Right lobe of liver (tissue), 6 donors: ENCODE measurements at regions not wholly inside any gene's neighbourhood (a gene's known extent, or its start where the extent isn't known, plus 50 kb on each side); places are given as distances from the start of the nearest gene placed in this dataset.

Experiments
- ATAC-seq, 4 donors: fragments of 200-7000 bp; cut with Tn5 transposase; one replicate each; pipeline ENCODE4 v1.9.1; 2020; ENCODE audit warnings: mild to moderate bottlenecking in 4 of 4, moderate library complexity in 4 of 4
- DNase-seq, 3 donors: peaks; one replicate each; pipeline ENCODE4 v3.0.0-alpha.2; 2020
- H3K27ac ChIP-seq, 3 donors: fragments of 200-600 bp; one replicate each; pipeline ENCODE4 v1.8.0; 2022
- H3K27me3 ChIP-seq, 2 donors: fragments of 200-600 bp; one replicate each; pipeline ENCODE4 v1.8.0; 2022
- H3K36me3 ChIP-seq, 4 donors: fragments of 200-600 bp; sonication (generic) in 1 of 4; one replicate each; pipeline versions ENCODE4 v1.5.1 to v1.8.0; 2017 to 2022; ENCODE audit warnings: control low read depth in 1 of 4
- H3K4me1 ChIP-seq, 4 donors: fragments of 200-600 bp; sonication (generic) in 1 of 4; one replicate each; pipeline versions ENCODE4 v1.5.1 to v1.8.0; 2017 to 2022; ENCODE audit warnings: control low read depth in 1 of 4
- H3K4me3 ChIP-seq, 3 donors: fragments of 200-600 bp; one replicate each; pipeline ENCODE4 v1.8.0; 2022
- H3K9me3 ChIP-seq, 4 donors: fragments of 200-600 bp; sonication (generic) in 1 of 4; one replicate each; pipeline versions ENCODE4 v1.5.1 to v1.8.0; 2017 to 2022; ENCODE audit warnings: control low read depth in 1 of 4
- CTCF ChIP-seq, 4 donors: fragments of 200-600 bp in 3 of 4; fragments of 450-650 bp in 1 of 4; IDR thresholded peaks; one replicate each; pipeline versions ENCODE4 v1.5.1 to v1.8.0; 2016 to 2022; ENCODE audit warnings: antibody characterized with exemption in 4 of 4, mild to moderate bottlenecking in 2 of 4
- POLR2A ChIP-seq: fragments of 450-650 bp; IDR thresholded peaks from one replicate; pipeline ENCODE4 v1.6.1; 2017; ENCODE audit warnings: antibody characterized with exemption, mild to moderate bottlenecking
- WGBS: methylation state at CpG from one replicate; pipeline ENCODE4 v1.1.6; 2018; ENCODE audit warnings: low coverage, low lambda C conversion rate; ENCODE audit not compliant: insufficient coverage; ENCODE audit errors: missing lambda C conversion rate; 5-methylcytosine and 5-hydroxymethylcytosine counted together
- intact Hi-C, 2 donors: fragments of 100-400 bp; cut with DNase I; formaldehyde crosslinking; loops; one replicate each; pipeline versions ENCODE4 v1.11.2 to v1.14.1; 2022
- donor health status: DM: no; HTN: yes; CAD: no.
- donor health status: DM: no; HTN: no; CAD: no.
- donor health status: DM: no; HTN: no; CAD: no.
- donor health status: DM: no; HTN: yes; CAD: no.
- donor health status: DM: no; HTN: yes; CAD: no.

- intact Hi-C loops = no loop called here
- TF ChIP-seq POLR2A (no peak), CTCF (IDR thresholded peaks at IDR 0.05) (no peak)
- H3K27ac ChIP-seq = no peak overlapping the region
- no peak overlapping the region for H3K4me3 ChIP-seq
- no peaks in the 10 kb centered on the region for H3K9me3 ChIP-seq
- DNase-seq (no peak), ATAC-seq (no peak)
- 29% methylated on average over 1 of the region's 2 CpGs for WGBS
- H3K4me1 ChIP-seq = no peaks in the 10 kb centered on the region
- no peaks in the 10 kb centered on the region for H3K27me3 ChIP-seq
- no peaks in the 10 kb centered on the region for H3K36me3 ChIP-seq
These were observed 68.8 kb upstream of the SDK1 start for GRCh38 chr7:3232228-3232627.

DNA sequence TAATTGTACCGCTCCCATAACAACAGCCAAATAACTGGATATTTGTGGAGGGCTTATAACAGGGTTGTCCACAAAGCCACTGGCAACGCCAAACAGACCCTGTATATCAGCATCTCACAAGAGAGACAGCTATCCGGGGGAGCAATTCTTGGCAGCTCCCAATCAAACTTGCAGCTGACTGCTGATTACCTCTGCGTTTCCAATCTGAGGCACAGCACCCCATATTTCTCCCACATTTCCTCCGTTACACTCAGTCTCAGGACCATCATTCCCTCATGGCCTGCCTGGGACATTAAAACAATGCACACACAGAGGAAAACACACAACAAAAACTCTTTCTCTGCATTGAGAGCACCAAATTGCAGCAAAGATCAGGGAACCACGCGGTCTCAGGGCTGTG lies 67.8 kb upstream of the SDK1 start:
- Histone ChIP-seq H3K9me3 (no peaks in the 10 kb centered on the region), H3K4me1 (no peaks in the 10 kb centered on the region), H3K4me3 (no peak overlapping the region), H3K27me3 (no peaks in the 10 kb centered on the region), H3K27ac (no peak overlapping the region), H3K36me3 (no peaks in the 10 kb centered on the region)
- DNase-seq (no peak), ATAC-seq (no peak)
- WGBS = 77% methylated on average over 7 of the region's 7 CpGs
- intact Hi-C loops = no loop called here
- TF ChIP-seq POLR2A (no peak), CTCF (IDR thresholded peaks at IDR 0.05) (no peak)

- no peaks in the 10 kb centered on the region for H3K36me3 ChIP-seq
- 73% methylated on average over 2 of the region's 6 CpGs for WGBS
- TF ChIP-seq POLR2A (no peak), CTCF (IDR thresholded peaks at IDR 0.05) (no peak)
- H3K27me3 ChIP-seq = no peaks in the 10 kb centered on the region
- intact Hi-C loops = no loop called here
- no peak for DNase-seq
- no peaks in the 10 kb centered on the region for H3K4me1 ChIP-seq
- H3K27ac ChIP-seq = no peak overlapping the region
- H3K9me3 ChIP-seq = no peaks in the 10 kb centered on the region
- ATAC-seq = no peak
- H3K4me3 ChIP-seq = no peak overlapping the region
These were observed 67.0 kb upstream of the SDK1 start for GRCh38 chr7:3234051-3234450.

GRCh38 chr7:3234851-3235250 lies 66.2 kb upstream of the SDK1 start:
- Histone ChIP-seq H3K36me3 (no peaks in the 10 kb centered on the region), H3K27me3 (no peaks in the 10 kb centered on the region), H3K4me1 (no peaks in the 10 kb centered on the region), H3K4me3 (no peak overlapping the region), H3K27ac (no peak overlapping the region), H3K9me3 (no peaks in the 10 kb centered on the region)
- intact Hi-C loops = no loop called here
- no peak for TF ChIP-seq POLR2A
- no peak for ATAC-seq
- 90% methylated on average over 3 of the region's 3 CpGs for WGBS
- DNase-seq = no peak

GRCh38 chr7:3235322-3235721 lies 65.7 kb upstream of the SDK1 start:
- intact Hi-C loops = no loop called here
- H3K36me3 ChIP-seq = no peaks in the 10 kb centered on the region
- H3K27me3 ChIP-seq = no peaks in the 10 kb centered on the region
- H3K9me3 ChIP-seq = no peaks in the 10 kb centered on the region
- H3K4me1 ChIP-seq = no peaks in the 10 kb centered on the region
- ATAC-seq (no peak), DNase-seq (no peak)
- no peak overlapping the region for H3K4me3 ChIP-seq
- WGBS = 64% methylated on average over 3 of the region's 4 CpGs
- TF ChIP-seq POLR2A = no peak
- TF ChIP-seq CTCF (IDR thresholded peaks at IDR 0.05) = no peak
- H3K27ac ChIP-seq = no peak overlapping the region
